MCF 10A (cell line): ENCODE measurements at regions not wholly inside any gene's neighbourhood (a gene's known extent, or its start where the extent isn't known, plus 50 kb on each side); places are given as distances from the start of the nearest gene placed in this dataset.

Source experiments
- BruUV-seq: library from RNA; stranded (reverse); fragments of 400-500 nt; replicated peaks from 2 replicates; lab custom pipeline; 2021; lab: Mats Ljungman, UMichigan
- CTCF ChIA-PET: fragments of 300-600 bp; sonication (Branson Sonifier 250); formaldehyde crosslinking; extraction: SDS; loops from one replicate; lab custom pipeline; 2021; ENCODE audit warnings: antibody characterized with exemption, inconsistent platforms; lab: Yijun Ruan, JAX
- POLR2A ChIA-PET: fragments of 300-600, 350-650 bp; sonication (Branson Sonifier 250); formaldehyde crosslinking; extraction: SDS; loops from one replicate; lab custom pipeline; 2020; ENCODE audit warnings: antibody characterized with exemption, inconsistent platforms; lab: Yijun Ruan, JAX
- DNase-seq: peaks from one replicate; pipeline ENCODE4 v3.0.0-alpha.2; 2018; ENCODE audit not compliant: unreplicated experiment
- H3K27ac Mint-ChIP-seq: one replicate; pipeline ENCODE4 v1.8.0; 2022; ENCODE audit warnings: mild to moderate bottlenecking, low read depth, mixed read lengths; ENCODE audit not compliant: unreplicated experiment
- H3K27me3 Mint-ChIP-seq: one replicate; pipeline ENCODE4 v1.8.0; 2022; ENCODE audit warnings: mixed read lengths; ENCODE audit not compliant: insufficient read depth, unreplicated experiment
- H3K36me3 Mint-ChIP-seq: one replicate; pipeline ENCODE4 v1.8.0; 2022; ENCODE audit warnings: mild to moderate bottlenecking, moderate library complexity, mixed read lengths; ENCODE audit not compliant: insufficient read depth, unreplicated experiment
- H3K4me1 Mint-ChIP-seq: one replicate; pipeline ENCODE4 v1.8.0; 2022; ENCODE audit warnings: mixed read lengths; ENCODE audit not compliant: insufficient read depth, unreplicated experiment
- H3K4me3 Mint-ChIP-seq: one replicate; pipeline ENCODE4 v1.8.0; 2022; ENCODE audit warnings: mild to moderate bottlenecking, moderate library complexity, mixed read lengths; ENCODE audit not compliant: unreplicated experiment
- H3K9me3 Mint-ChIP-seq: one replicate; pipeline ENCODE4 v1.8.0; 2022; ENCODE audit warnings: mixed read lengths; ENCODE audit not compliant: unreplicated experiment
- intact Hi-C: fragments of 100-400 bp; cut with micrococcal nuclease; formaldehyde crosslinking; loops from 2 replicates; pipeline ENCODE4 v1.14.1; 2022
- TF ChIP-seq, protein P1 (sequence below): fragments of 200-600 bp; IDR thresholded peaks from one replicate; pipeline ENCODE4 v1.8.0; 2022; ENCODE audit warnings: antibody characterized with exemption, mild to moderate bottlenecking; ENCODE audit not compliant: unreplicated experiment

DNA sequence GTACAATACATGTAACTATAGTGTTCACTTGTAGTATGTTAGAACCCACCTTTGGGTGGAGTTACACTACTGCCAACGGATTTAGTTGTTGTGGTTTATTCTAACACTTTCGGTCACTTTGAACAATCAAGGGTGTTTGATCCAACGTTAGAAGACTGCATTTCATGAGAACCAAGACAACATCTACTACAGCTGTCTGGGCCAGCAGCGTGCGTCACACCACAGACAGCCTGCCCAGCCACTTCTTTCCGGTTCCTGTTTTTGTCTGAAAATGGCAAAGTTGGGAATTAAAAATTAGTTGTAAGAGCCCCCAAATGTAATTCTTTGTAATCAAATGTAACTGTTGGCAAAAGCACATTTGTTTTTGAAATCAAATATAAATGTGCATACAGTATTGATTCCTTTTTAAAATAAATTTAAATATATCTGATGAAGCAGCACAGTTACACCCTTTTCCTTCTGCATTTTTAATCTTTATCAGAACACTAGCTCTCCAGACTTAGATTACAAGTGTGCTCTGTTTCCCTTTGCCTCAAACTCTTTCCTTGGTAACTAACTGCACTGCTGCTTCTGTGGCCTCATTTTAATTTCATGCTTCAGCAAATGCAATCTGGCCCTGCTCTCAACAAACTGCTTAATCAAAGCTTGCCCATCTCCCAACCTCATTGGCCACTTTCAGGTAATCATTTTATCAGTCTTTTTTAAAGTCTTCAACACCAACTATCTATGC is 86.6 kb upstream of the DPH5 start:
- ChIA-PET POLR2A (no interaction called here), CTCF (interaction anchor here (1.0 kb wide), 1 partner anchor 161 kb away, joined by 3 read pairs; no protein-coding TSS in a partner anchor)
- intact Hi-C loops = no loop called here
- Mint-ChIP-seq H3K27me3 (no peaks in the 10 kb centered on the region), H3K4me3 (no peak overlapping the region), H3K4me1 (no peaks in the 10 kb centered on the region), H3K36me3 (no peaks in the 10 kb centered on the region), H3K9me3 (no peaks in the 10 kb centered on the region), H3K27ac (no peak overlapping the region)
- TF ChIP-seq, protein P1, sequence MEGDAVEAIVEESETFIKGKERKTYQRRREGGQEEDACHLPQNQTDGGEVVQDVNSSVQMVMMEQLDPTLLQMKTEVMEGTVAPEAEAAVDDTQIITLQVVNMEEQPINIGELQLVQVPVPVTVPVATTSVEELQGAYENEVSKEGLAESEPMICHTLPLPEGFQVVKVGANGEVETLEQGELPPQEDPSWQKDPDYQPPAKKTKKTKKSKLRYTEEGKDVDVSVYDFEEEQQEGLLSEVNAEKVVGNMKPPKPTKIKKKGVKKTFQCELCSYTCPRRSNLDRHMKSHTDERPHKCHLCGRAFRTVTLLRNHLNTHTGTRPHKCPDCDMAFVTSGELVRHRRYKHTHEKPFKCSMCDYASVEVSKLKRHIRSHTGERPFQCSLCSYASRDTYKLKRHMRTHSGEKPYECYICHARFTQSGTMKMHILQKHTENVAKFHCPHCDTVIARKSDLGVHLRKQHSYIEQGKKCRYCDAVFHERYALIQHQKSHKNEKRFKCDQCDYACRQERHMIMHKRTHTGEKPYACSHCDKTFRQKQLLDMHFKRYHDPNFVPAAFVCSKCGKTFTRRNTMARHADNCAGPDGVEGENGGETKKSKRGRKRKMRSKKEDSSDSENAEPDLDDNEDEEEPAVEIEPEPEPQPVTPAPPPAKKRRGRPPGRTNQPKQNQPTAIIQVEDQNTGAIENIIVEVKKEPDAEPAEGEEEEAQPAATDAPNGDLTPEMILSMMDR = no peak
- no peak for DNase-seq
- BruUV-seq = no TSS peak

- no peaks in the 10 kb centered on the region for H3K27me3 Mint-ChIP-seq
- POLR2A ChIA-PET = no interaction called here
- CTCF ChIA-PET = interaction anchor here (1.0 kb wide), 1 partner anchor 160 kb away, joined by 3 read pairs; no protein-coding TSS in a partner anchor
- H3K36me3 Mint-ChIP-seq = no peaks in the 10 kb centered on the region
- TF ChIP-seq, protein P1 = no peak
- H3K27ac Mint-ChIP-seq = no peak overlapping the region
- H3K4me3 Mint-ChIP-seq = no peak overlapping the region
- no peaks in the 10 kb centered on the region for H3K9me3 Mint-ChIP-seq
- intact Hi-C loops = no loop called here
- no peak for DNase-seq
- H3K4me1 Mint-ChIP-seq = no peaks in the 10 kb centered on the region
- no TSS peak for BruUV-seq
These were observed 85.9 kb upstream of the DPH5 start for GRCh38 chr1:101111461-101111860.

GRCh38 chr1:101109791-101110190 is 84.2 kb upstream of the DPH5 start:
- intact Hi-C loops = no loop called here
- no peaks in the 10 kb centered on the region for H3K36me3 Mint-ChIP-seq
- no peak overlapping the region for H3K4me3 Mint-ChIP-seq
- DNase-seq = no peak
- no peak overlapping the region for H3K27ac Mint-ChIP-seq
- no peaks in the 10 kb centered on the region for H3K27me3 Mint-ChIP-seq
- ChIA-PET CTCF (interaction anchor here (0.7 to 1.4 kb wide), 3 partner anchors 9 to 36 kb away, joined by 3 to 7 read pairs (median 5); no protein-coding TSS in a partner anchor), POLR2A (no interaction called here)
- H3K9me3 Mint-ChIP-seq = no peaks in the 10 kb centered on the region
- H3K4me1 Mint-ChIP-seq = no peaks in the 10 kb centered on the region
- TF ChIP-seq, protein P1 = no peak
- no TSS peak for BruUV-seq

DNA sequence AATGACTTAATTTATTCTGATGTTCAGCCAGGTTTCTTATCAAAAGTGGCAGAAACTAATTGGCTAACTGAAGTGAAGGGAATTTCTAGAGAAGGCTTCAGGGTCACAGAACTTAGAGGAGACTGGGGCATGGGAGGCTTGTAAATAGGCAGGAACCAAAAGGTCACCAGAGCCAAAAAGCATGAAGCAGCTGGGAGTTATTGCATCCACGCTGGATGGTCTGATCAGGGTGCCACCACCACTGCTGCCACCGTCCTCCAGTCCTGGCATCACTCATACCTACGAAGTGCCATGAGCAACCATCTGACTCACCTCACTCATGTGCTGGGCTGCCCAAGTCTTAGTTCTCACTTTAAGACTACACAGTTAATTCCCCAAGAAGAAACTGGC is 82.5 kb upstream of the DPH5 start:
- intact Hi-C loops = no loop called here
- Mint-ChIP-seq H3K36me3 (no peaks in the 10 kb centered on the region), H3K9me3 (no peaks in the 10 kb centered on the region), H3K4me1 (no peaks in the 10 kb centered on the region), H3K4me3 (no peak overlapping the region), H3K27ac (no peak overlapping the region), H3K27me3 (no peaks in the 10 kb centered on the region)
- ChIA-PET CTCF (no interaction called here), POLR2A (no interaction called here)
- DNase-seq = peak; percentile 8
- BruUV-seq = no TSS peak
- TF ChIP-seq, protein P1 = no peak
